ENCODE measurements at regions not wholly inside any gene's neighbourhood (a gene's known extent, or its start where the extent isn't known, plus 50 kb on each side); places are given as distances from the start of the nearest gene placed in this dataset.

- TF ChIP-seq CBX8 (IDR thresholded peaks at IDR 0.05; ENCODE audit: borderline replicate concordance, low read depth, low read length): no peak
- no peak for TF ChIP-seq HDAC2 (IDR thresholded peaks at IDR 0.05; ENCODE audit: borderline replicate concordance in 1 of 2, low read depth in 2 of 2, low read length in 2 of 2)
- no peak for TF ChIP-seq TCF12 (IDR thresholded peaks at IDR 0.05; ENCODE audit: low read depth, low read length)
- no peak for TF ChIP-seq CHD7 (IDR thresholded peaks at IDR 0.05; ENCODE audit: insufficient replicate concordance, low read length)
- TF ChIP-seq CTCF (IDR thresholded peaks at IDR 0.05; ENCODE audit: control extremely low read depth in 1 of 3, insufficient read depth in 1 of 3, low read depth in 1 of 3, low read length in 3 of 3): no peak
Measured at GRCh38 chr5:174421408-174421805, 303.0 kb upstream of the MSX2 start.
